Ammon's horn (tissue), 1 donor: ENCODE measurements at regions not wholly inside any gene's neighbourhood (a gene's known extent, or its start where the extent isn't known, plus 50 kb on each side); places are given as distances from the start of the nearest gene placed in this dataset.
"Not testable (repeated sequence)": the region's sequence is repeated elsewhere in the genome, so short reads cannot be mapped to it uniquely, and the experiment has no call there.

Source experiments
- DNase-seq: peaks from one replicate; pipeline ENCODE4 v3.0.0-alpha.2; 2016; ENCODE audit warnings: low spot score

DNA sequence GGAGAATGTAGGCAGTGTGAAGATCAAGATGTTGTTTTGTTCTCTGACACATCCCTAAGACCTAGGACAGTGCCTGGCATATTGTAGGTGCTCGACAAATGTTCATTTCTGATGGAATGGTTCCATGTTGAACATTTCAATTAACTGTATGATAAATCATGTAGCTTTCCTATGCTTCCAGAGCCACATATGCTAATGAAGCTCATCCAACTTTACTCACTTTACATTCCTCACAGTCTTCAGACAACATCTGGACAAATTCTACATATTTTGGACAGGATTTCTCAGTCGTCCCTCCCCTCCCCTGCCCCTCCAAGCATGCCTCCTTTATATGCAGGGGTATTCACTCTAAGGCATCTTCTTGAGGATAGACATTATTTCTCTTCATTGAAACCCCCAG, 177.9 kb downstream of the BLID start:
- no peak for DNase-seq

DNA sequence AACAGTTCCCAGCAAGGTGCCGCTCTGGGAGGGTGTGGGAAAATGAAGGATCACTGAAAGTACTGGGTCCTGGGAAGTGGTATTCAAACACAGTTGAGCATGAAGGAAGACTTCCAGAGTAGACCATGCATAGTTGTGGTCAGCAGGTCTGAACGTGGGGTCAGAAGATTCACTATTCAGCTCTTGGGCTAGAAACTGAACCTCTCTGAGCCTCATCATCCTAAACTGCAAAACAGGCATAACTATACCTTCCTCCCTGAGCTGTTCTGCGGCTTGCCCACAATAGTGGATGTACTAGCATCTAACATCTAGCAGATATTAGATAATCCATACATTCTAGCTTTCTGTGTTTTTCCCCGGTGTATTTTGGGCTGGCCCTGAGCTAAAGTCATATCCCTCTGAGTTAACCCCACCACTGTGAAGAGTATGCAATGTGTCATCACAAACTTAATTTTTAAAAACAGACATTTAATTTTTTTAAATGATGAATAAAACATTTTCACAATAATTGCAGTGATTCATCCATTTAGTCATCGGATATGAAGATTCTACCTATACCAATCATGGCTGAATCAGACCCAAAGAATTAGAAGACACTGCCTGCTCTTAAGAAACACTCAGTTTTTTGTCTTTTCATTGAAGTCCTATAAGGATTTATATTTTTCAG, 179.1 kb downstream of the BLID start:
- DNase-seq: no peak

DNA sequence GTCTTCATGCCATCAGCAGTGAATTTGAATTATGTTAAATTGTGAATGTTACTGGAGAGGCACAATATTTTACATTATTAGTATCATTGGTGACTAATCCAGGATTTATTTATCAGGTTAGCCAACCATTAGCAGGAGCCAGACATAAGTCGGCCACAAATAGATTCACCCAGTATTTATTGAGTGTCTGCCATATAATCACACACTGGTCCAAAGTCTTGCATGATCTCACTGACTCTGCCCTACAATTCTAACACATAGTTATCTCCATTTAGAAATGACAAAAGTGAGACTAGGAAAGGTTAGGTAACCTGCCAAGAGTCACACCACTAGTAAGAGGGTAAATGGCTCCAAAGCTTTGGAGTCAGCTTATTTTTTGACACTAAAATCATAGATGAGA, 179.6 kb downstream of the BLID start:
- no peak for DNase-seq

DNA sequence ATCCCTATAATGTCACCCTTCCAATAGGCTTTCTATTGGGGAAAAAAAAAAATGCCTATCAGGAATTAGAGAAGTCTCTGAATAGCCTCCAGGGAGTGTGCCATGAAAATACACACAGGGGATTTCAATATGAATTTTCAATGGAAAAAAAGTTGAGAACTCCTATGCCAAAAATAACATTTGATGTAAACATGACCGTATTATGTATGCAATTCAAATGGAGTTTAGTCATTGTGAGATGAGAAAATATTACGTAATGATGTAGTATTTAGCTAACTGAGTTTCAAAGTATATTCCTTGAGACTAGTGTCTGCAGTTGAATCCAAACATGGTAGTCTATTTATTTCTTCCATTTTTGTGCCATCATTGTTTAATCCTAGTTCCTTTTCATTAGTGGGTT, 182.3 kb downstream of the BLID start:
- no peak for DNase-seq

DNA sequence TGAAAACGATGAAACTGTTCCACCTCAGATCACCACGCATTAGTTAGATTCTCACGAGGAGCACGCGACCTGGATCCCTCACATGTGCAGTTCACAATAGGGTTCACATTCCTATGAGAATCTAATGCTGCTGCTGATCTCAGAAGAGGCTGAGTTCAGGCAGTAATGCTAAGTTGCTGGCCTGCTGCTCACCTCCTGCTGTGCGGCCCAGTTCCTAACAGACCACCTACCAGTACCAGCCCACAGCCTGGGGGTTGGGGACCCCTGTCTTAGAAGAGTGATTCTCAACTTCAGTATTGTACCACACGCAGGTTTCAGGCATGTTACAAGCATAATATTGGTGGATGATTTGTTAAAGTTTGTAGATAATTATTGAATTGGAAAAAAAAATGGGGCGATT, 182.7 kb downstream of the BLID start:
- no peak for DNase-seq

DNA sequence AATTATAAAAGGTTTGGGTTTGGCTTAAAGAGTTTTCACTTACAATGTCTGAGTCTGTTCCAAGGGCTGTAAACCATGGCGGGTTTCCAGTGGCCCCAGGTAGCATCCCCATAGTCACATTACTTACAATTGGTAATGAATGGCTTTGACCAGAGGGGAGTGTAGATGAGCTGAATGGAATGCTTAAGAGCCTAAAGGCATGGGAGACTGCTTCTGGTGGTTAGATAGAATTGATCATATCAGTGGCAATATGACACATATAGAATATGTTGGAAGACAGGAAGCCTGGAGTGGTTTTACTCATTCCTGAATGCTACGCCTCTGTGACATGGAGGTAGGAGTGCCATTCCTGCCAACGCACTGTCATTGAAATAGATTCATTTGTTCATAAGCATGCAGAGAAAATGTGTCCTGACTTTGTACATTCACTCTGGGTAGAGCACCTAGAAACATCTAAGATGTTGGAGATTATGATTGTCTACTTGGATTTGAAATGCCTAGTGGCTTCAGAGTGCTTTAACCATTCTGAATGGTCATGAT, 183.3 kb downstream of the BLID start:
- no peak for DNase-seq

DNA sequence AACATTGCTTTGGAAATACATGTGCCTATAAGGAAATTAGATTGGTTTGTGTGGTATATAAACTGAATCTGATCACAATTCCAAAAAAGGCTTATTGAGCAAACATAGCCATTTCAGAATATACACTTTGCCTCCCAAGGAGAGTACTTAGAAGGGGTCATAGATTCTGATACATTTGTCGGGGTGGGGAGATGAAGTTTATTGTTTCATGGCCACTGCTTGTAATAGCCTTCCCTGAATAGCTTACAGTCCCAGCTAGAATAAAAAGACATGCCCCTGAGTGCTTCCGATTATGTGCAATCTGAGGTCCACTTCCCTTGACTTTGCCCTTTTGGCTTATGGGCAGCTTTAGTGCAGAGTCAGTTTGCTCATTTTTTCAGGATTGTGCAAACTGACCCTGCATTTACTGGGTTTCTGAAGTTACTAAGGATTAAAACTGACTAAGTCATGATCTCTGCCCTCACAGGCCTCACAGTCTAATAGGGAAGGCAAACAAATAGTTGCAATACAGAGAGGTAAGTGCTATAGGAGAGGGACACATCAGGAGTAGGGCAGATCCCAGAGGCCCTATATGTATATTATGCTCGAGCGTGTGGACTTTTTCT, 184.2 kb downstream of the BLID start:
- no peak for DNase-seq

DNA sequence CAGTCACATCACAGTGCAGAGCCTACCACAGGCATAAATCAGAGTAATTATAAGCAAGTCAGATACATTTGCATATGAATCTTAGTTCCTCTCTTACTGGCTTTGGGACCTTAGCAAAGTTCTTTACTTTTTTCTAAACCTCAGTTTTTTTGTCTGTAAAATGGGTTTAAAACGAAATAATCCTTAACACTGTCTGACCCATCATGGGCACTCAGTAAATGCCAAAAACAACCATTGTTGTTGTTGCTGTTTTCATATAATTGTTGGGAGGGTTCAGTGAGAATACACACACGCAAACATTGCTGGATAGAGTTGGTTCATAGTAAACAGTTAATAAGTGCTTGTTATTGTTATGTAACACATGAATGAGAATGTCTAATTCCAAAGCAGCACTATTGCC, 184.9 kb downstream of the BLID start:
- DNase-seq: no peak

DNA sequence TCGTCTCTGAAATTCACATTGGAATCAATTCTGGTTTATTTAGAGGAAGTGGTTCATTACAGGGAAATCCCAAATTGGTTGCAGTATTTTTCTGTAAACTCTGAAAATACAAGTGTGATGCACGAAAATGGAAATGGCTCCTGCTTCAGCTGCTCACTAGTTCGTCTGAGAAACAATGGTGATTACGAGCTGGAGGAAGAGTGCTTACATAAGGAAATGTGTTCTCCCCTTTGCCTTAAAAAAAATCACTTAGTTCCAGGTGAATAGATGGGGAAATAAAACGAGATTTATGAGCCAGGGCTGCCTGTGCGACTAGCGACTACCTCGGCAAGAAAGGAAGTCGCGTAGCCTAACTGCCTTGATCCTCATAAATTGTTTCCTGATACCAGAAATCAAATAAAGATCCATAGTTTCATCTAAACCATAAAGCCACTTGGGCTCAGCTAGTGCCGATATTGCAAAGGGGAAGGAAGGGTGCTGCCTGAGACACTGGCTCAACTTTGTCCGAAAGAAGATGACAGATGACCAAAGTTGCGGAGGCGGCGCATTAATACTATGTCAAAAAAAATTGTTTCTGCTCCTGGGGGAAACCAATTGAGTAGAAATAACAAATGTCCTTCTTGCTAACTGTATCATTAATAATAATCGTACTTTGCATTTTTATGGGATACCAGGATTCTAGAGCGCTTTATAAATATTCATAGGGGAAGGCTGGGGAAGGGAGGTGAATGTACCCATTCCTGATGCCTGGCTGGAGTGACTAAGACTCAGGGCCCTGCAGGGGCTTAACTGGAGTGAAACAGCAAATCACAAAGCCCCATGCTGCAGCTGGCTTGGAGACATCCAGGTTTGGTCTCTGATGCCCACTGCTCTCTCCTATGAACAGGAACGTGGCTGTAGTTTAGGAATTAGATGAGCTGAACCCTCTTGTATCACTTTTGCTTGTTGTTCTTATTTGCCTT, 185.7 kb downstream of the BLID start:
- peak; percentile 52 for DNase-seq

DNA sequence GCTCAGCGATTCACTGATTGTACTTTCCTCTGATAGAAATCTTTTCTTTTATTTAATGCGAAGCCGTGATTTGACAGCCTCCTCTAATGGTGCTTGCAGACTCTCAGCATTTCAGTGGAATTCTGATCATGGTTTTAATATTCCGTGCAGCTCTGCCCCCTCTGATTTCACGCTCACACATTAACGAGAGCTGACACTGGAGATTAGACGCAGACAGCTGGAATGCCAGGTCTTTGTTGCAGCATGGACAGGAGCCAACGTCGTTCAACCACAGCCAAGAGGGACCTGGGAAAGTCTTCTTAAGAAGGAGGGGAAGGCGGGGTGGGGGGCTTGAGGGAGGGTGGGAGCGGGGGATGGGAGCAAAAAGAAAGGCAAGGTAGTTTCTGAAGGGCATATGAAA, 186.4 kb downstream of the BLID start:
- peak; percentile 78 for DNase-seq

DNA sequence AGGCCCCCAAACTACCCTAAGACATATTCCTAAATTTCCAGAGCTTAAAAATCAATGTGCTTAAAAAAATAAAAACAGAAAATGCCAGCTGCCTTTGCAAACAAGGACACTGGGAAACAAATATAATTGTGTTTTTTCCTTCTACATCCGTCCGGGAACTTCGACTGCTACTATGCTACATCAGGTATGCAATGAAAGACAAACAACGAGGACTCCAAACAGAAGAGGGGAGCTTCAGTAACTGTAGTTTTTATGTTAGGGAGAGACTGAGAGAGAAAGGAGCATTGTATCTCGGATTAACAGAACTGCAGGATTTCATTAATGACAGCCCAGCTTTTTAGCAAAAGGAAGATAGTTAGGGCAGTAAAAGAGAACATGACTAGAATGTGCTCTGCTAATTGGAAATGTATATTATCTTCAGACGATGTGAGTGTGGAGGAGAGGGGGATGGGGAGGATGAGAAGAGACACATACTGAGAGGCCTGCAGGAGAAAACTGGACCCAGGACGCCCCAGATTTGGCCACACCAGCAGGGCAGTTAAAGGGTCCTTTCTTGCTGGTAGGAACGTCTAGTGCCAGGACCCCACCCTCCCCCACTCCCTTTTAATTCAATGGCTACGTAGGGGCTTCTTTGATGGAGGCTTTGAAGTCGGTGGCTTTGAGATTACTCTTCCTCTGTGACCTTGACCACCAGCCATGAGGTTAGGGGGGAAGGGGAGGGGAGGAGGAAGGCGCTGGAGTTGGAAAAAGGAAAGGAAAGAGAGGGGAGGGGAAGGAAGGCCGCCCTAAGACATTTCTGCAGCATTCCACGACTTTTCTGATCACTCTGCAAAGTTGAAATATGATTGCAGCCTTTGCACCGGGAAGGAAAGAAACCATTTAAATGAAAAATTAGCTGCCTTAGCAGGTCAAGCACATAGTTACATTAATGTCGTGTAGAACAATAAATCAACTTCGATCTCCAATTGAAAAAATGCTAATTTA, 187.1 kb downstream of the BLID start:
- DNase-seq: no peak

DNA sequence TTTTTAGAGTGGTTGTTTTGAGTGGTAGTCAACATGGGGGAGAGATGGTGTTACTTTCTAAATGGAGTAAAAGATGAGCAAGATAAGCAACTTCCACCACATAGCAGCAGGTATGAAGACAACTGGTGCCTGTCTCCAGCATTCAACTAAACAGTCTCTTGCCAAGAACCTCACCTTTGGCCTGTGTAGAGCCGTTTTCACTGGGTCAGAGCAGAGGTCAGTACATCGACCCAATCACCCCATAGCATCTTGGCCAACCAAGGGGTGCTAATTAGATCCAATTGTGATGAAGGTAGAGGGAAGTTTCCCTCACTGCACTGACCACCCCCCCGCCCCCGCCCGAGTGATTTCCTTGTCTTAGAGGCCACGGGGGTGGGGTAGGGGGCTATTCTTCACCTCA, 188.2 kb downstream of the BLID start:
- no peak for DNase-seq

DNA sequence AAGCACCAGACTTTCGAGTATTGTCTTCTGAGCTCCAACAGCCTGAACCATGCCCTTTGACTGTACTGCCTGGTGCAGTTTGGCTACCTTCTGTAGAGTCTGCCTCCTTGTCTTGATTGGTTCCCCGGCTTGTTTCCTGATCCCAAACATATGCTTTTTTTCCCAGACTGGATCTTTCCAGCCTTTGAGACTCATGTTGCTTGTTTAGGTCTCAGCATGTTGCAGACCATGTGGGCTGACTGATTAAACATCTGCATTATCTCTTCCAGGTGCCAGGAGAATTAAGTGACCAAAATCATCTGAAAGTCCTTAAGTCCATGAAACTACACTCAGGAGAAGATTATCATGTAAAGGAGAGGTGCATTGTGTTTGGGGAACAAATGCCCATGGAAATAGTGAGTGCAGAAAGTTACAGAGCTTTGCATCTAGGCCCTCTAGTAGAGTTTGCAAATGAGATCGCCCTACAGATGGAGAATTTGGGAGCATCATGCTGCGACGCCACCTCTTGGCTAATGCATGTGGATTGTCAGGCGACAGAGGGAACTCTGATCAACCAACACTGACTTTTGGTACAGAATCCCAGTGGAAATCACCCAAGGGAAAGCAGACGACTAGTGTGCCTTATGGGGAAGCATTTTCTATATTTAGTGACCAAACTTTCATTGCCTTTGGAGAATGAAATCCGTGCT, 188.8 kb downstream of the BLID start:
- no peak for DNase-seq

DNA sequence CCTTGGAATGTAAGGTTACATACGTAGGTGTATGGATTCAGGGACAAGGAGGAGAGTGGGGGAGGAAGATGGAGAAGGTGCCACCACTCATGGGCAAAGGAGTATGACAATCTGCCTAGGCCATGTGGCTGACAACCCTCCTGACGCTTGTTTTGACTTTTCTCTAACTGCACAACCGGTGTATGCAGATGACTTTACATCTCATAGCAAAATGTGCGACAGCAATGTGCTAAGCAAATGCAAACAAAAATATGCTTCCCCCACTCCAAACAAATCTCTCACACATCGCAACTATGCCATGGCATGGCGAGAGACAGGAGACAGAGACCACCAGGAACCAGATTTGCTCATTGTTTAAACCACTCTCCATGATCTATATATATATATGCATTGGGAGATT, 191.8 kb downstream of the BLID start:
- no peak for DNase-seq

DNA sequence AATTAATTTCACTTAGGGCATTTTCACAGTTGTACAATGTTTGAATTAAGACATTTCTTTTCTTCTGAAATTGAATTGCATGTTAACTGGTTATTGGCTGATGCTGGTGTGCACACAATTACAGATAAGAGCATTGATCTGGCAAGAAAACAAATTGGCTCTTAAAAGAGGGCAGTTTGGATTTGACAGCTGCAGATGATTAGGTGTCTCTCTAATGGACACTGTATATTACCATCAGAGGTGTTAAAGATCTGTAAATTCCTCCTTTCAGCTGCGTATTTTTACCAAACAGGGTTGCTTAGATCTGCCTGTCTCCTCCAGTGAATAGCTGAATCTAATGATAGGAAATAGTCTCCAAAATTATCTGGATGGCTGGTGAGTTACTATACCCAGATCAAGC, 198.5 kb downstream of the BLID start:
- no peak for DNase-seq

DNA sequence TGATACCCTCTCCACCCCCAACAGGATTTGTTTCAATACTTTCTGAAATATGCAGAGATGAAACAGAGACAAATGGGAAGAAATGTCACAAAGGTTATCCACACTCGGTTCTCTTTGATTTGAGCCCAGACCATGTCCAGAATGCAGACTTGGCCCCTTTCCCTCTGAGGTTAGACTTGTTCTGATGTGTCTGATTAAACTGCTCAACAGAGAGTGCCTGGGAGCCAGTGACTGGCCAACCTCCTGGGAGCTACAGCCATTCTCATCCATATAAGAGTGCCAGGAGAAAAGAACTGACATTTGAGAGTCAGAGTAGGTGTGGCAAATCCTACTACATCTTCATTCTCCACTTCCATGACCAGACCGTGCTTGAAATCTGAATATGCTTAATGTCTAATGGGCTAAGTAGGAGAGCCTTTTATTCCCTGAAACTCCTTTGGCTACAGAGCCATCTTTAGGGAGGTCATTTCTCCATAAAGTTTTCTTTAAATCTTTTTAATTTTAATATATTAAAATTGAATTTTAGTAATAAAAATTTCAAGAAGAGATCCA, 201.4 kb downstream of the BLID start:
- no peak for DNase-seq

DNA sequence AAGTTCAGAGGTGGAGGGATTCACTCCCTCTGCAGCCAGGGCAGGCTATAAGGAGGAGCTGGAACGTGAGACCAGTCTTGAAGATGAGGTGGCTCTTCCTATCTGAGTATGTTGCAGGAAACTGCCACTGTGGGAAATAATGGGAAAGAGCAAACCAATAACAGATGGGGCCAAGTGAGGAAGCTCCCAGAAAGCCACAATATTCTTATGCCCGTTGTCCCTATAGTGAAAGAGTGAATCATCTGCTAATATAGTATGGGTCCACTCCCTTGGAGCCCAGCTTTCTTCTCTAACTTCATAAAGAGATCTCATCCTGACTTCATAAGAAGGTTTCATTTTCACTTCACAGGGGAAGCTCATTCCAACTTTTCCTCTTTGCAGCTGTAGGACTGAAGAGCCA, 206.4 kb downstream of the BLID start:
- no peak for DNase-seq

DNA sequence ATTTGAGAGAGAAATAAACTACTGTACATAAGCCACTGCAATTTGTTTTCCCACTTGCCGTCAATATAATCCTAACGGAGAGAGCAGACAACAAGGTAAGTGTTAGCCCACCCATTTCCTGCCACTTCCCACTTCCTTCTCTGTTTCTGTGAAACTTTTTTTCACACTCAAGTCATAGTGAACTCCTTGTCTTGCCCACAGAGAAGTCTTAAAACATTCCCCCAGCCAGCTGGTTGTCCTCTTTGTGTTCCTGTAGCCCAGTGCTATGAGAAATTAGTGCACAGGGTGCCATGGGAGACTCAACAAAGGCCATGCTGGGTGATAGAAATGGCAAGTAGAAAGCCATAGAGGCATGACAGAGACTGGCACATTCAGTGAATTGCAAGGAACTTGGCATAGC, 208.6 kb downstream of the BLID start:
- DNase-seq: no peak

DNA sequence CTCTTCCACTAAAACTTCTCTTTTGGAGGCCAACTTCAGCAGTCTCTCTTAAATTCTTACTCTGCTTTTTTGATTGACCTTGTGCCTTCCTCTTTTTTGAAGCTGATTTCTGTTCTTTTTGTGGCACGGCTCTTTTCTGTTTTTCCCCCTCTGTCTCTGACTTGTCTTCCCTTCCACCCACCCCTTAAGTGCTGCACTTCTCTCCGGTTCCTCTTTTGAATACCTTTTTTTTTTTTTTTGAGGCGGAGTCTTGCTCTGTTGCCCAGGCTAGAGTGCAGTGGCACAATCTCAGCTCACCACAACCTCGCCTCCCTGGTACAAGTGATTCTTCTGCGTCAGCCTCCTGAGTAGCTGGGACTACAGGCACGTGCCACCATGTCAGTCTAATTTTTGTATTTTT, 211.9 kb downstream of the BLID start:
- DNase-seq: peak; percentile 36

DNA sequence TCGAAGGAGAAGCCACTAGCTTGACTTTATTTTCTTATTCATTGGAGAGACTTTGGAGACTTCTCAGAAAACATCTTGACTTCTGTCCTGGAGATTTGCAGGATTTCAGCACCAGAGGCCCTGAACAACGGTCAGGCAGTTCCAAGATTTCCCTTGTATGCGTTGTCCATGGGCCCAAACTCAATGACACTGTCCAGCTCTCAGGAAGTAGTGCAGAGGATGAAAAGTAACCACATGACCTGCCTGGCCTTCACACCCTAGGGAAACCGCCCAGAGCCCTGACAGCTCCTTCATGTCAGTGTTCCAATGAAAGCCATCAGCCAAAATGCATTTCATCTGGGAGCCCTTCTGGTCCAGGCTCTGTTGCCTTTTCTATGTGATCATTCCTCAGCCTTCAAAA, 214.1 kb downstream of the BLID start:
- no peak for DNase-seq

DNA sequence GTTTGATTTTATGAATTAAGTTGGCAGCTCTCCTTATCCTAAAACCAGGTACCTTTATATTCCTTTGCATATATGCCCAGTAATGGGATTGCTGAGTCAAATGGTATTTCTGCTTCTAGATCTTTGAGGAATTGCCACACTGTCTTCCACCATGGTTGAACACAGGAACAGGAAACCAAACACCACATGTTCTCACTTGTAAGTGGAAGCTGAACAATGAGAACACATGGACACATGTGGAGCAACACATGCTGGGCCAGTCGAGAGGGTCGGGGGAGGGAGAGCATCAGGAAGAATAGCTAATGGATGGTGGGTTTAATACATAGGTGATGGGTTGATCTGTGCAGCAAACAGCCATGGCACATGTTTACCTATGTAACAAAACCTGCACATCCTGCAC, 214.6 kb downstream of the BLID start:
- DNase-seq: not testable (repeated sequence)
